IMR-90 (cell line): ENCODE measurements at regions not wholly inside any gene's neighbourhood (a gene's known extent, or its start where the extent isn't known, plus 50 kb on each side); places are given as distances from the start of the nearest gene placed in this dataset.

Experiments
- ATAC-seq: fragments of 200-7000 bp; cut with Tn5 transposase; 2 replicates; pipeline ENCODE4 v1.9.1; 2020; ENCODE audit warnings: low read depth, mild to moderate bottlenecking, moderate library complexity
- BruUV-seq: library from RNA; stranded (reverse); fragments of 400-500 nt; replicated peaks from 2 replicates; lab custom pipeline; 2021; lab: Mats Ljungman, UMichigan
- CTCF ChIA-PET: fragments of 300-600 bp; formaldehyde crosslinking; extraction: SDS; loops from one replicate; lab custom pipeline; 2021; ENCODE audit warnings: antibody characterized with exemption; lab: Yijun Ruan, JAX
- POLR2A ChIA-PET: fragments of 300-600 bp; sonication (Branson Sonifier 250); formaldehyde crosslinking; loops from one replicate; lab custom pipeline; 2022; ENCODE audit warnings: antibody characterized with exemption; ENCODE audit not compliant: unreplicated experiment; lab: Charles Lee
- DNase-seq: peaks from one replicate; pipeline ENCODE4 v3.0.0; 2013
- H2AFZ ChIP-seq: replicated peaks from 2 replicates; pipeline ENCODE3; 2013; ENCODE audit warnings: low read length, mild to moderate bottlenecking; ENCODE audit not compliant: poor library complexity
- H2AK5ac ChIP-seq: 2 replicates; pipeline ENCODE4 v1.6.1; 2013; ENCODE audit warnings: low read depth, low read length, inconsistent platforms
- H2AK9ac ChIP-seq: replicated peaks from 2 replicates; pipeline ENCODE3; 2013; ENCODE audit warnings: mild to moderate bottlenecking, low read depth, low read length, moderate library complexity; ENCODE audit not compliant: poor library complexity
- H2BK120ac ChIP-seq: 2 replicates; pipeline ENCODE4 v1.6.1; 2013; ENCODE audit warnings: low read depth, low read length, inconsistent platforms
- H2BK15ac ChIP-seq: 3 replicates; pipeline ENCODE4 v1.6.1; 2013; ENCODE audit warnings: low read depth, low read length, inconsistent platforms
- H2BK20ac ChIP-seq: 2 replicates; pipeline ENCODE4 v1.6.1; 2013; ENCODE audit warnings: low read depth, mild to moderate bottlenecking, inconsistent platforms, low read length, moderate library complexity
- H2BK5ac ChIP-seq: 2 replicates; pipeline ENCODE4 v1.6.1; 2013; ENCODE audit warnings: mild to moderate bottlenecking, low read depth, low read length, inconsistent platforms; ENCODE audit not compliant: poor library complexity, severe bottlenecking
- H3K14ac ChIP-seq: replicated peaks from 2 replicates; pipeline ENCODE4 v1.6.1; 2013; ENCODE audit warnings: low read depth, low read length, inconsistent platforms
- H3K18ac ChIP-seq: 2 replicates; pipeline ENCODE4 v1.6.1; 2013; ENCODE audit warnings: low read depth, low read length, control low read depth
- H3K23ac ChIP-seq: 2 replicates; pipeline ENCODE4 v1.6.1; 2013; ENCODE audit warnings: low read depth, low read length, inconsistent platforms
- H3K27ac ChIP-seq: 2 replicates; pipeline ENCODE4 v1.5.1; 2013; ENCODE audit warnings: mild to moderate bottlenecking, control low read depth, low read length; ENCODE audit not compliant: insufficient read depth
- H3K27me3 ChIP-seq: 2 replicates; pipeline ENCODE4 v1.6.1; 2013; ENCODE audit warnings: low read length; ENCODE audit not compliant: control insufficient read depth, insufficient read depth
- H3K36me3 ChIP-seq: 2 replicates; pipeline ENCODE4 v1.6.1; 2013; ENCODE audit warnings: low read length, mixed read lengths; ENCODE audit not compliant: control insufficient read depth, insufficient read depth
- H3K4ac ChIP-seq: 2 replicates; pipeline ENCODE4 v1.6.1; 2013; ENCODE audit warnings: low read depth, low read length, inconsistent platforms
- H3K4me1 ChIP-seq: 2 replicates; pipeline ENCODE4 v1.6.1; 2013; ENCODE audit warnings: low read length, mixed read lengths; ENCODE audit not compliant: control insufficient read depth, insufficient read depth
- H3K4me2 ChIP-seq: 2 replicates; pipeline ENCODE4 v1.6.1; 2013; ENCODE audit warnings: low read depth, mild to moderate bottlenecking, control low read depth, low read length, moderate library complexity
- H3K4me3 ChIP-seq: 2 replicates; pipeline ENCODE4 v1.5.1; 2013; ENCODE audit warnings: low read depth, mild to moderate bottlenecking, control low read depth, low read length, moderate library complexity; ENCODE audit not compliant: insufficient read depth
- H3K56ac ChIP-seq: 2 replicates; pipeline ENCODE4 v1.6.1; 2013; ENCODE audit warnings: low read length, inconsistent platforms; ENCODE audit not compliant: insufficient read depth; ENCODE audit errors: extremely low read depth
- H3K79me1 ChIP-seq, 2 experiments: 2 replicates each; pipeline ENCODE4 v1.6.1; 2013; ENCODE audit warnings: low read length in 2 of 2, inconsistent platforms in 1 of 2, low read depth in 1 of 2
- H3K9ac ChIP-seq: 2 replicates; pipeline ENCODE4 v1.6.1; 2013; ENCODE audit warnings: low read depth, low read length, control low read depth
- H3K9me1 ChIP-seq: 2 replicates; pipeline ENCODE4 v1.6.1; 2013; ENCODE audit warnings: low read length, inconsistent platforms; ENCODE audit not compliant: insufficient read depth
- H3K9me3 ChIP-seq: 2 replicates; pipeline ENCODE4 v1.6.1; 2013; ENCODE audit warnings: low read length; ENCODE audit not compliant: control insufficient read depth, insufficient read depth
- H4K20me1 ChIP-seq: 2 replicates; pipeline ENCODE4 v1.6.1; 2013; ENCODE audit warnings: low read length, inconsistent platforms; ENCODE audit not compliant: insufficient read depth
- H4K5ac ChIP-seq: 2 replicates; pipeline ENCODE4 v1.6.1; 2013; ENCODE audit warnings: mild to moderate bottlenecking, low read depth, low read length, control low read depth
- H4K8ac ChIP-seq, 2 experiments: 2 replicates each; pipeline ENCODE4 v1.6.1; 2013; ENCODE audit warnings: low read depth in 2 of 2, low read length in 2 of 2, control low read depth in 1 of 2, inconsistent platforms in 1 of 2
- H4K91ac ChIP-seq: 2 replicates; pipeline ENCODE4 v1.6.1; 2013; ENCODE audit warnings: low read depth, low read length, inconsistent platforms; ENCODE audit not compliant: insufficient read depth
- BHLHE40 ChIP-seq: fragments of 150-350 bp; IDR thresholded peaks from 2 replicates; pipeline ENCODE4 v1.6.1; 2016; ENCODE audit warnings: mild to moderate bottlenecking, low read depth, low read length
- CHD1 ChIP-seq: IDR thresholded peaks from 2 replicates; pipeline ENCODE4 v1.6.1; 2012; ENCODE audit warnings: low read depth, low read length, improper control_type of control experiment
- MAFK ChIP-seq: IDR thresholded peaks from 2 replicates; pipeline ENCODE4 v1.6.1; 2012; ENCODE audit warnings: low read depth, low read length, improper control_type of control experiment
- MAZ ChIP-seq: IDR thresholded peaks from 2 replicates; pipeline ENCODE4 v1.6.1; 2012; ENCODE audit warnings: low read depth, mild to moderate bottlenecking, low read length, improper control_type of control experiment, moderate library complexity, borderline replicate concordance
- POLR2A ChIP-seq: IDR thresholded peaks from 2 replicates; pipeline ENCODE4 v1.6.1; 2012; ENCODE audit warnings: mild to moderate bottlenecking, low read depth, low read length
- SMC3 ChIP-seq: fragments of 150-350 bp; IDR thresholded peaks from 2 replicates; pipeline ENCODE4 v1.6.1; 2016; ENCODE audit warnings: low read depth, mild to moderate bottlenecking, antibody characterized with exemption, low read length, moderate library complexity
- WGBS, 2 experiments: methylation state at CpG; one replicate each; pipeline versions ENCODE4 v1.1.5 to v1.1.7; 2013; ENCODE audit warnings: missing lambda C conversion rate in 2 of 2; ENCODE audit not compliant: insufficient read length in 1 of 2; ENCODE audit errors: extremely low coverage in 2 of 2; 5-methylcytosine and 5-hydroxymethylcytosine counted together
- dilution Hi-C: fragments of 300-500 bp; cut with HindIII; formaldehyde crosslinking; loops from one replicate; pipeline ENCODE4 v1.14.3; 2018; ENCODE audit warnings: low sequenced_read_pairs; ENCODE audit not compliant: unreplicated experiment
- in situ Hi-C: fragments of 300-500 bp; cut with MboI; formaldehyde crosslinking; loops from 3 replicates; pipeline ENCODE4 v1.14.3; 2019; ENCODE audit warnings: low sequenced_read_pairs, inconsistent platforms, mixed read lengths
- intact Hi-C: fragments of 100-400 bp; cut with micrococcal nuclease; formaldehyde crosslinking; loops from 2 replicates; pipeline ENCODE4 v1.10.0; 2022
- TF ChIP-seq, protein P1 (sequence below): fragments of 150-350 bp; IDR thresholded peaks from 2 replicates; pipeline ENCODE4 v1.6.1; 2017; ENCODE audit warnings: mild to moderate bottlenecking, antibody characterized with exemption, low read length, low read depth
- TF ChIP-seq, protein P2 (sequence below): fragments of 150-350 bp; IDR thresholded peaks from 2 replicates; pipeline ENCODE4 v1.6.1; 2016; ENCODE audit warnings: low read depth, mild to moderate bottlenecking, low read length, moderate library complexity, borderline replicate concordance

- H3K56ac ChIP-seq: no peak overlapping the region
- dilution Hi-C loops: no loop called here
- in situ Hi-C loops: no loop called here
- H3K9me3 ChIP-seq: no peaks in the 10 kb centered on the region; the same call in 1 of the 2 replicates
- WGBS, 2 experiments: no CpG with 5 or more reads among the region's 1 CpG
- H2BK15ac ChIP-seq: no peak overlapping the region
- no TSS peak for BruUV-seq
- ATAC-seq (no peak), DNase-seq (no peak)
- H3K27ac ChIP-seq: no peak overlapping the region
- no peak overlapping the region for H2BK5ac ChIP-seq
- H4K5ac ChIP-seq: no peak overlapping the region
- H2BK20ac ChIP-seq: no peak overlapping the region
- H3K4me1 ChIP-seq: no peaks in the 10 kb centered on the region
- H3K23ac ChIP-seq: no peak overlapping the region
- POLR2A ChIA-PET: no interaction called here
- no peak overlapping the region for H2AFZ ChIP-seq
- H3K14ac ChIP-seq: no peak overlapping the region
- no peak overlapping the region for H3K18ac ChIP-seq
- H4K8ac ChIP-seq: no peak overlapping the region
- H3K4me3 ChIP-seq: no peak overlapping the region
- H3K4me2 ChIP-seq: no peak overlapping the region
- no peaks in the 10 kb centered on the region for H3K36me3 ChIP-seq
- no peaks in the 10 kb centered on the region for H3K9me1 ChIP-seq
- H4K91ac ChIP-seq: no peak overlapping the region
- peaks cover 10% of the 10 kb centered on the region for H3K27me3 ChIP-seq
- no peaks in the 10 kb centered on the region for H3K79me1 ChIP-seq
- no peak overlapping the region for H2AK5ac ChIP-seq
- CTCF ChIA-PET: no interaction called here
- H2BK120ac ChIP-seq: no peak overlapping the region
- H3K4ac ChIP-seq: no peak overlapping the region
- H2AK9ac ChIP-seq: no peak overlapping the region
- TF ChIP-seq, protein P1, sequence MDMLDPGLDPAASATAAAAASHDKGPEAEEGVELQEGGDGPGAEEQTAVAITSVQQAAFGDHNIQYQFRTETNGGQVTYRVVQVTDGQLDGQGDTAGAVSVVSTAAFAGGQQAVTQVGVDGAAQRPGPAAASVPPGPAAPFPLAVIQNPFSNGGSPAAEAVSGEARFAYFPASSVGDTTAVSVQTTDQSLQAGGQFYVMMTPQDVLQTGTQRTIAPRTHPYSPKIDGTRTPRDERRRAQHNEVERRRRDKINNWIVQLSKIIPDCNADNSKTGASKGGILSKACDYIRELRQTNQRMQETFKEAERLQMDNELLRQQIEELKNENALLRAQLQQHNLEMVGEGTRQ: no peak
- TF ChIP-seq MAFK (no peak), POLR2A (no peak), SMC3 (no peak), BHLHE40 (no peak), MAZ (no peak), CHD1 (no peak)
- TF ChIP-seq, protein P2, sequence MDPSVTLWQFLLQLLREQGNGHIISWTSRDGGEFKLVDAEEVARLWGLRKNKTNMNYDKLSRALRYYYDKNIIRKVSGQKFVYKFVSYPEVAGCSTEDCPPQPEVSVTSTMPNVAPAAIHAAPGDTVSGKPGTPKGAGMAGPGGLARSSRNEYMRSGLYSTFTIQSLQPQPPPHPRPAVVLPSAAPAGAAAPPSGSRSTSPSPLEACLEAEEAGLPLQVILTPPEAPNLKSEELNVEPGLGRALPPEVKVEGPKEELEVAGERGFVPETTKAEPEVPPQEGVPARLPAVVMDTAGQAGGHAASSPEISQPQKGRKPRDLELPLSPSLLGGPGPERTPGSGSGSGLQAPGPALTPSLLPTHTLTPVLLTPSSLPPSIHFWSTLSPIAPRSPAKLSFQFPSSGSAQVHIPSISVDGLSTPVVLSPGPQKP: no peak
- no peak overlapping the region for H3K9ac ChIP-seq
- intact Hi-C loops: no loop called here
- no peaks in the 10 kb centered on the region for H4K20me1 ChIP-seq
Measured at GRCh38 chr10:34017281-34017680, 682.8 kb upstream of the NRP1 start.
